ENCODE measurements at regions not wholly inside any gene's neighbourhood (a gene's known extent, or its start where the extent isn't known, plus 50 kb on each side); places are given as distances from the start of the nearest gene placed in this dataset.
"Not testable (repeated sequence)": the region's sequence is repeated elsewhere in the genome, so short reads cannot be mapped to it uniquely, and the experiment has no call there.

GRCh38 chr12:131290255-131290959, 336.7 kb downstream of the ADGRD1 start:
- no peak for TF ChIP-seq CTCF (IDR thresholded peaks at IDR 0.05; ENCODE audit: control extremely low read depth, extremely low read depth)
- 76 to 82% methylated on average over 10 of the region's 10 CpGs for WGBS, 2 donors
- H3K4me3 ChIP-seq, result no peak overlapping the region

GRCh38 chr12:131293071-131294015, 339.6 kb downstream of the ADGRD1 start:
- H3K4me3 ChIP-seq; H3K36me3 ChIP-seq (ENCODE audit: control insufficient read depth in 4 of 4, insufficient read depth in 4 of 4, low read length in 4 of 4); H3K9ac ChIP-seq (ENCODE audit: insufficient read depth in 1 of 2, low read length in 2 of 2); H3K27me3 ChIP-seq (ENCODE audit: control insufficient read depth in 3 of 3, insufficient read depth in 3 of 3, low read length in 2 of 3); ATAC-seq (ENCODE audit: insufficient read depth, low FRiP score); H3K9me3 ChIP-seq (ENCODE audit: control insufficient read depth in 4 of 4, insufficient read depth in 3 of 4, low read length in 3 of 4); H3K4me1 ChIP-seq (ENCODE audit: control insufficient read depth in 5 of 5, insufficient read depth in 5 of 5, low read length in 5 of 5); H3K27ac ChIP-seq (ENCODE audit: low read depth in 1 of 2, low read length in 1 of 2): not testable (repeated sequence)
- WGBS, 2 donors, result 70 to 71% methylated on average over 26 of the region's 26 CpGs
- peak in 2 of 3 donors; percentile 8 to 21 for DNase-seq

More at GRCh38 chr12:131290255-131290959, 336.7 kb downstream of the ADGRD1 start:
- ATAC-seq (ENCODE audit: insufficient read depth, low FRiP score) (peak; percentile 10), DNase-seq (no peak)
- no peaks in the 10 kb centered on the region for H3K4me1 ChIP-seq (ENCODE audit: control insufficient read depth in 5 of 5, insufficient read depth in 5 of 5, low read length in 5 of 5)
- no peak overlapping the region for H3K9ac ChIP-seq (ENCODE audit: insufficient read depth in 1 of 2, low read length in 2 of 2)
- no peaks in the 10 kb centered on the region for H3K36me3 ChIP-seq (ENCODE audit: control insufficient read depth in 4 of 4, insufficient read depth in 4 of 4, low read length in 4 of 4)
- H3K27ac ChIP-seq (ENCODE audit: low read depth in 1 of 2, low read length in 1 of 2), result no peak overlapping the region
- peaks cover 0 to 6% (median 0%) of the 10 kb centered on the region in 3 donors for H3K27me3 ChIP-seq (ENCODE audit: control insufficient read depth in 3 of 3, insufficient read depth in 3 of 3, low read length in 2 of 3)
- H3K9me3 ChIP-seq (ENCODE audit: control insufficient read depth in 4 of 4, insufficient read depth in 3 of 4, low read length in 3 of 4), result peaks cover 0 to 2% (median 0%) of the 10 kb centered on the region in 4 donors

- H3K4me1 ChIP-seq (ENCODE audit: control insufficient read depth in 5 of 5, insufficient read depth in 5 of 5, low read length in 5 of 5); H3K27ac ChIP-seq (ENCODE audit: low read depth in 1 of 2, low read length in 1 of 2); H3K36me3 ChIP-seq (ENCODE audit: control insufficient read depth in 4 of 4, insufficient read depth in 4 of 4, low read length in 4 of 4); ATAC-seq (ENCODE audit: insufficient read depth, low FRiP score); H3K9ac ChIP-seq (ENCODE audit: insufficient read depth in 1 of 2, low read length in 2 of 2); H3K9me3 ChIP-seq (ENCODE audit: control insufficient read depth in 4 of 4, insufficient read depth in 3 of 4, low read length in 3 of 4); DNase-seq; H3K4me3 ChIP-seq; H3K27me3 ChIP-seq (ENCODE audit: control insufficient read depth in 3 of 3, insufficient read depth in 3 of 3, low read length in 2 of 3): not testable (repeated sequence)
- WGBS, 2 donors, result 87 to 96% methylated on average over 12 of the region's 12 CpGs
Observed at GRCh38 chr12:131294716-131295115, 341.0 kb downstream of the ADGRD1 start.

GRCh38 chr12:131295117-131295516, 341.4 kb downstream of the ADGRD1 start:
- not testable (repeated sequence) for DNase-seq; ATAC-seq (ENCODE audit: insufficient read depth, low FRiP score); H3K36me3 ChIP-seq (ENCODE audit: control insufficient read depth in 4 of 4, insufficient read depth in 4 of 4, low read length in 4 of 4); H3K4me1 ChIP-seq (ENCODE audit: control insufficient read depth in 5 of 5, insufficient read depth in 5 of 5, low read length in 5 of 5); H3K9me3 ChIP-seq (ENCODE audit: control insufficient read depth in 4 of 4, insufficient read depth in 3 of 4, low read length in 3 of 4); H3K27ac ChIP-seq (ENCODE audit: low read depth in 1 of 2, low read length in 1 of 2); H3K9ac ChIP-seq (ENCODE audit: insufficient read depth in 1 of 2, low read length in 2 of 2); H3K4me3 ChIP-seq; H3K27me3 ChIP-seq (ENCODE audit: control insufficient read depth in 3 of 3, insufficient read depth in 3 of 3, low read length in 2 of 3)
- WGBS, 2 donors, result 70 to 85% methylated on average over 4 to 6 of the region's 9 CpGs

- ATAC-seq (ENCODE audit: insufficient read depth, low FRiP score); H3K36me3 ChIP-seq (ENCODE audit: control insufficient read depth in 4 of 4, insufficient read depth in 4 of 4, low read length in 4 of 4); H3K27ac ChIP-seq (ENCODE audit: low read depth in 1 of 2, low read length in 1 of 2); H3K4me3 ChIP-seq; H3K4me1 ChIP-seq (ENCODE audit: control insufficient read depth in 5 of 5, insufficient read depth in 5 of 5, low read length in 5 of 5); H3K9ac ChIP-seq (ENCODE audit: insufficient read depth in 1 of 2, low read length in 2 of 2); H3K27me3 ChIP-seq (ENCODE audit: control insufficient read depth in 3 of 3, insufficient read depth in 3 of 3, low read length in 2 of 3); H3K9me3 ChIP-seq (ENCODE audit: control insufficient read depth in 4 of 4, insufficient read depth in 3 of 4, low read length in 3 of 4); DNase-seq: not testable (repeated sequence)
- 89 to 93% methylated on average over 13 to 15 of the region's 17 CpGs for WGBS, 2 donors
Observed at GRCh38 chr12:131295559-131295958, 341.9 kb downstream of the ADGRD1 start.

- not testable (repeated sequence) for H3K4me1 ChIP-seq (ENCODE audit: control insufficient read depth in 5 of 5, insufficient read depth in 5 of 5, low read length in 5 of 5); H3K9ac ChIP-seq (ENCODE audit: insufficient read depth in 1 of 2, low read length in 2 of 2); ATAC-seq (ENCODE audit: insufficient read depth, low FRiP score); DNase-seq; H3K36me3 ChIP-seq (ENCODE audit: control insufficient read depth in 4 of 4, insufficient read depth in 4 of 4, low read length in 4 of 4); H3K9me3 ChIP-seq (ENCODE audit: control insufficient read depth in 4 of 4, insufficient read depth in 3 of 4, low read length in 3 of 4); H3K27me3 ChIP-seq (ENCODE audit: control insufficient read depth in 3 of 3, insufficient read depth in 3 of 3, low read length in 2 of 3); H3K27ac ChIP-seq (ENCODE audit: low read depth in 1 of 2, low read length in 1 of 2); H3K4me3 ChIP-seq
- 91 to 94% methylated on average over 6 of the region's 6 CpGs for WGBS, 2 donors
Observed at GRCh38 chr12:131296136-131296535, 342.4 kb downstream of the ADGRD1 start.

GRCh38 chr12:131296651-131297050, 342.9 kb downstream of the ADGRD1 start:
- H3K36me3 ChIP-seq (ENCODE audit: control insufficient read depth in 4 of 4, insufficient read depth in 4 of 4, low read length in 4 of 4); H3K4me3 ChIP-seq; H3K4me1 ChIP-seq (ENCODE audit: control insufficient read depth in 5 of 5, insufficient read depth in 5 of 5, low read length in 5 of 5); H3K27ac ChIP-seq (ENCODE audit: low read depth in 1 of 2, low read length in 1 of 2); H3K27me3 ChIP-seq (ENCODE audit: control insufficient read depth in 3 of 3, insufficient read depth in 3 of 3, low read length in 2 of 3); H3K9ac ChIP-seq (ENCODE audit: insufficient read depth in 1 of 2, low read length in 2 of 2); ATAC-seq (ENCODE audit: insufficient read depth, low FRiP score); DNase-seq; H3K9me3 ChIP-seq (ENCODE audit: control insufficient read depth in 4 of 4, insufficient read depth in 3 of 4, low read length in 3 of 4): not testable (repeated sequence)
- WGBS, 2 donors, result 94 to 95% methylated on average over 9 to 14 of the region's 14 CpGs
